B cell (primary cell): ENCODE measurements at regions not wholly inside any gene's neighbourhood (a gene's known extent, or its start where the extent isn't known, plus 50 kb on each side); places are given as distances from the start of the nearest gene placed in this dataset.

Source experiments
- ATAC-seq: fragments of 200-7000 bp; cut with Tn5 transposase; one replicate; pipeline ENCODE4 v1.10.0; 2021; ENCODE audit warnings: low read depth, mild to moderate bottlenecking, moderate number of reproducible peaks, moderate library complexity
- CTCF ChIA-PET: fragments of 350-600 bp; sonication (Branson Sonifier 250); formaldehyde crosslinking; loops from one replicate; lab custom pipeline; 2021; ENCODE audit warnings: antibody characterized with exemption, inconsistent platforms; lab: Charles Lee
- POLR2A ChIA-PET: fragments of 350-600 bp; sonication (Branson Sonifier 250); formaldehyde crosslinking; loops from one replicate; lab custom pipeline; 2021; ENCODE audit warnings: antibody characterized with exemption; lab: Charles Lee
- DNase-seq: peaks from one replicate; pipeline ENCODE4 v3.0.0; 2013
- H2AFZ ChIP-seq: 2 replicates; pipeline ENCODE4 v1.6.1; 2012; ENCODE audit warnings: mild to moderate bottlenecking, low read depth, low read length; ENCODE audit not compliant: insufficient read depth, poor library complexity, severe bottlenecking
- H3K27ac ChIP-seq, 2 donors: 1 replicate in 1 of 2; 2 replicates in 1 of 2; pipeline ENCODE4 v1.5.1; 2012 to 2013; ENCODE audit warnings: low read length in 2 of 2, mild to moderate bottlenecking in 2 of 2, moderate library complexity in 1 of 2
- H3K27me3 ChIP-seq, 4 experiments: fragments of 200-600 bp in 1 of 4; sonication (generic) in 1 of 4; replicated peaks in 1 of 4; 1 replicate in 2 of 4; 2 replicates in 2 of 4; pipeline versions ENCODE4 v1.6.1 to v1.7.0; 2013 to 2016; ENCODE audit warnings: low read length in 3 of 4, mild to moderate bottlenecking in 2 of 4, mixed read lengths in 1 of 4, moderate library complexity in 1 of 4; ENCODE audit not compliant: insufficient read depth in 4 of 4, control insufficient read depth in 3 of 4; ENCODE audit errors: control extremely low read depth in 1 of 4
- H3K36me3 ChIP-seq, 2 experiments: replicated peaks in 1 of 2; 1 replicate in 1 of 2; 2 replicates in 1 of 2; pipeline versions ENCODE4 v1.6.1 to v1.7.1; 2013; ENCODE audit warnings: low read length in 1 of 2; ENCODE audit not compliant: insufficient read depth in 2 of 2, control insufficient read depth in 1 of 2; ENCODE audit errors: control extremely low read depth in 1 of 2, extremely low read depth in 1 of 2
- H3K4me1 ChIP-seq, 2 donors: fragments of 200-600 bp in 1 of 2; sonication (generic) in 1 of 2; 1 replicate in 1 of 2; 2 replicates in 1 of 2; pipeline versions ENCODE4 v1.5.1 to v1.6.1; 2013 to 2017; ENCODE audit warnings: low read length in 2 of 2; ENCODE audit not compliant: control insufficient read depth in 2 of 2, insufficient read depth in 2 of 2
- H3K4me2 ChIP-seq: replicated peaks from 2 replicates; pipeline ENCODE3; 2012; ENCODE audit warnings: mild to moderate bottlenecking, low read depth, low read length; ENCODE audit not compliant: poor library complexity, severe bottlenecking
- H3K4me3 ChIP-seq, 5 experiments: fragments of 200-600 bp in 1 of 5; sonication (generic) in 1 of 5; 1 replicate in 3 of 5; 2 replicates in 2 of 5; pipeline versions ENCODE4 v1.5.1 to v1.7.0; 2011 to 2016; ENCODE audit warnings: low read length in 4 of 5, mild to moderate bottlenecking in 4 of 5, low read depth in 2 of 5, control low read depth in 1 of 5, moderate library complexity in 1 of 5; ENCODE audit not compliant: insufficient read depth in 1 of 5; ENCODE audit errors: control extremely low read depth in 1 of 5, extremely low read depth in 1 of 5
- H3K79me2 ChIP-seq: fragments of 200-600 bp; sonication (generic); one replicate; pipeline ENCODE4 v1.6.0; 2016; ENCODE audit warnings: low read length; ENCODE audit not compliant: control insufficient read depth, insufficient read depth
- H3K9ac ChIP-seq: fragments of 200-600 bp; sonication (generic); 2 replicates; pipeline ENCODE4 v1.6.1; 2017; ENCODE audit warnings: mild to moderate bottlenecking, low read length, moderate library complexity
- H3K9me3 ChIP-seq, 3 donors: one replicate each; pipeline versions ENCODE4 v1.6.1 to v1.7.1; 2013; ENCODE audit warnings: low read length in 2 of 3; ENCODE audit not compliant: control insufficient read depth in 2 of 3, insufficient read depth in 1 of 3; ENCODE audit errors: control extremely low read depth in 1 of 3
- H4K20me1 ChIP-seq: 2 replicates; pipeline ENCODE4 v1.6.0; 2012; ENCODE audit warnings: mild to moderate bottlenecking, low read length; ENCODE audit not compliant: insufficient read depth, control insufficient read depth, poor library complexity, severe bottlenecking
- H3K27ac Mint-ChIP-seq: one replicate; pipeline ENCODE4 v1.8.0; 2021; ENCODE audit warnings: mixed read lengths
- H3K27me3 Mint-ChIP-seq: one replicate; pipeline ENCODE4 v1.8.0; 2021; ENCODE audit warnings: mixed read lengths
- H3K4me1 Mint-ChIP-seq: one replicate; pipeline ENCODE4 v1.8.0; 2021; ENCODE audit warnings: mixed read lengths
- H3K4me3 Mint-ChIP-seq: one replicate; pipeline ENCODE4 v1.8.0; 2021; ENCODE audit warnings: mixed read lengths
- H3K9me3 Mint-ChIP-seq: one replicate; pipeline ENCODE4 v1.8.0; 2022; ENCODE audit warnings: mixed read lengths; ENCODE audit not compliant: insufficient read depth
- EZH2 ChIP-seq: IDR thresholded peaks from 2 replicates; pipeline ENCODE4 v1.6.1; 2012; ENCODE audit warnings: borderline replicate concordance, low read depth, mild to moderate bottlenecking, moderate library complexity, low read length; ENCODE audit not compliant: insufficient read depth, poor library complexity, severe bottlenecking
- WGBS: methylation state at CpG from one replicate; pipeline ENCODE4 v1.1.5; 2013; ENCODE audit warnings: missing lambda C conversion rate; ENCODE audit not compliant: insufficient coverage; 5-methylcytosine and 5-hydroxymethylcytosine counted together
- intact Hi-C: fragments of 100-400 bp; cut with micrococcal nuclease; formaldehyde crosslinking; loops from one replicate; pipeline ENCODE4 v1.10.0; 2022
- TF ChIP-seq, protein P1 (sequence below): fragments of 200-600 bp; IDR thresholded peaks from one replicate; pipeline ENCODE4 v1.8.0; 2022; ENCODE audit warnings: antibody characterized with exemption, mild to moderate bottlenecking

DNA sequence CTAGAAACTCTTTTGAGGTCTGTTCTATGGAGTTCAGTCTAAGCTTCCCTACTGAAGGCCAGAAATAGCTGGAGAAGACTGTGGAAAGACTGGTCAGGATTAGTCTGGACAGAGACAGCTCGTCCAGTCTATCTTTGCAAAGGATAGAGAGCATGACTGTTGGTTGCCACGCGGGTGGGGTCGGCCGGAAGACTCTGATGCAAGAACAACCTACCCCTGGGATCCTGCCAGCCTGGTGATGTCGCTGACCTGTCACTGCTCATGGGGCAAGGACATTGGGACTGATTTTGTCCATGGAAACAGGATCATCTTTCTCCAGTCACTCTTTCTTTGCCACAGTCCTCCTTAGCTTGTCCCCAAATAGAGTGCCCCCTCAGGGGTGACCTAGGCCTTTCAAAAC is 337.6 kb upstream of the NPSR1 start:
- Histone ChIP-seq H3K27me3 (peaks cover 0 to 7% (median 1%) of the 10 kb centered on the region in 4 experiments), H3K9ac (no peak overlapping the region), H3K4me3 (no peak overlapping the region), H4K20me1 (no peaks in the 10 kb centered on the region), H2AFZ (no peak overlapping the region), H3K36me3 (no peaks in the 10 kb centered on the region), H3K27ac (no peak overlapping the region), H3K79me2 (no peaks in the 10 kb centered on the region), H3K4me2 (no peak overlapping the region), H3K9me3 (peaks cover 0 to 3% (median 0%) of the 10 kb centered on the region in 3 donors), H3K4me1 (peaks cover 0 to 3% of the 10 kb centered on the region in 2 donors)
- POLR2A ChIA-PET = no interaction called here
- no peaks in the 10 kb centered on the region for H3K4me1 Mint-ChIP-seq
- ATAC-seq (no peak), DNase-seq (no peak)
- peaks cover 11% of the 10 kb centered on the region for H3K27me3 Mint-ChIP-seq
- TF ChIP-seq, protein P1, sequence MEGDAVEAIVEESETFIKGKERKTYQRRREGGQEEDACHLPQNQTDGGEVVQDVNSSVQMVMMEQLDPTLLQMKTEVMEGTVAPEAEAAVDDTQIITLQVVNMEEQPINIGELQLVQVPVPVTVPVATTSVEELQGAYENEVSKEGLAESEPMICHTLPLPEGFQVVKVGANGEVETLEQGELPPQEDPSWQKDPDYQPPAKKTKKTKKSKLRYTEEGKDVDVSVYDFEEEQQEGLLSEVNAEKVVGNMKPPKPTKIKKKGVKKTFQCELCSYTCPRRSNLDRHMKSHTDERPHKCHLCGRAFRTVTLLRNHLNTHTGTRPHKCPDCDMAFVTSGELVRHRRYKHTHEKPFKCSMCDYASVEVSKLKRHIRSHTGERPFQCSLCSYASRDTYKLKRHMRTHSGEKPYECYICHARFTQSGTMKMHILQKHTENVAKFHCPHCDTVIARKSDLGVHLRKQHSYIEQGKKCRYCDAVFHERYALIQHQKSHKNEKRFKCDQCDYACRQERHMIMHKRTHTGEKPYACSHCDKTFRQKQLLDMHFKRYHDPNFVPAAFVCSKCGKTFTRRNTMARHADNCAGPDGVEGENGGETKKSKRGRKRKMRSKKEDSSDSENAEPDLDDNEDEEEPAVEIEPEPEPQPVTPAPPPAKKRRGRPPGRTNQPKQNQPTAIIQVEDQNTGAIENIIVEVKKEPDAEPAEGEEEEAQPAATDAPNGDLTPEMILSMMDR = no peak
- TF ChIP-seq EZH2 = no peak
- intact Hi-C loops = no loop called here
- no peaks in the 10 kb centered on the region for H3K9me3 Mint-ChIP-seq
- CTCF ChIA-PET = interaction anchor here (0.8 to 1.3 kb wide), 3 partner anchors 10 to 21 kb away, joined by 3 to 5 read pairs (median 4); no protein-coding TSS in a partner anchor
- H3K4me3 Mint-ChIP-seq = no peak overlapping the region
- 78% methylated on average over 6 of the region's 6 CpGs for WGBS
- H3K27ac Mint-ChIP-seq = no peak overlapping the region

GRCh38 chr7:34320926-34321661 is 336.9 kb upstream of the NPSR1 start:
- no peak overlapping the region for H3K4me3 ChIP-seq
- intact Hi-C loops = no loop called here
- no peak for ATAC-seq
- peak overlapping the region; percentile 13 for H3K4me2 ChIP-seq
- H3K4me1 ChIP-seq = peaks cover 0 to 3% of the 10 kb centered on the region in 2 donors
- H3K79me2 ChIP-seq = no peaks in the 10 kb centered on the region
- Mint-ChIP-seq H3K27me3 (peaks cover 11% of the 10 kb centered on the region), H3K9me3 (no peaks in the 10 kb centered on the region), H3K4me3 (no peak overlapping the region), H3K27ac (no peak overlapping the region), H3K4me1 (no peaks in the 10 kb centered on the region)
- peak; percentile 32 for DNase-seq
- H2AFZ ChIP-seq = peak overlapping the region; percentile 11
- peaks cover 0 to 3% (median 0%) of the 10 kb centered on the region in 3 donors for H3K9me3 ChIP-seq
- 18% methylated on average over 23 of the region's 27 CpGs for WGBS
- ChIA-PET CTCF (interaction anchor here (0.8 to 1.3 kb wide), 3 partner anchors 9 to 20 kb away, joined by 3 to 5 read pairs (median 4); no protein-coding TSS in a partner anchor), POLR2A (no interaction called here)
- no peak overlapping the region for H3K27ac ChIP-seq
- H4K20me1 ChIP-seq = no peaks in the 10 kb centered on the region
- H3K27me3 ChIP-seq = peaks cover 0 to 7% (median 1%) of the 10 kb centered on the region in 4 experiments
- TF ChIP-seq EZH2 = no peak
- TF ChIP-seq, protein P1 = peak; percentile 77
- H3K9ac ChIP-seq = no peak overlapping the region
- H3K36me3 ChIP-seq = no peaks in the 10 kb centered on the region
